Breast epithelium (tissue), 3 donors: ENCODE measurements at regions not wholly inside any gene's neighbourhood (a gene's known extent, or its start where the extent isn't known, plus 50 kb on each side); places are given as distances from the start of the nearest gene placed in this dataset.

Source experiments
- POLR2A ChIP-seq: fragments of 450-650 bp; IDR thresholded peaks from one replicate; pipeline ENCODE4 v1.6.1; 2016; ENCODE audit warnings: antibody characterized with exemption, mild to moderate bottlenecking, moderate library complexity
- TF ChIP-seq, protein P1 (sequence below), 3 donors: fragments of 450-650 bp; IDR thresholded peaks; one replicate each; pipeline ENCODE4 v1.5.1; 2016 to 2017; ENCODE audit warnings: antibody characterized with exemption in 3 of 3, mild to moderate bottlenecking in 3 of 3, moderate library complexity in 3 of 3

DNA sequence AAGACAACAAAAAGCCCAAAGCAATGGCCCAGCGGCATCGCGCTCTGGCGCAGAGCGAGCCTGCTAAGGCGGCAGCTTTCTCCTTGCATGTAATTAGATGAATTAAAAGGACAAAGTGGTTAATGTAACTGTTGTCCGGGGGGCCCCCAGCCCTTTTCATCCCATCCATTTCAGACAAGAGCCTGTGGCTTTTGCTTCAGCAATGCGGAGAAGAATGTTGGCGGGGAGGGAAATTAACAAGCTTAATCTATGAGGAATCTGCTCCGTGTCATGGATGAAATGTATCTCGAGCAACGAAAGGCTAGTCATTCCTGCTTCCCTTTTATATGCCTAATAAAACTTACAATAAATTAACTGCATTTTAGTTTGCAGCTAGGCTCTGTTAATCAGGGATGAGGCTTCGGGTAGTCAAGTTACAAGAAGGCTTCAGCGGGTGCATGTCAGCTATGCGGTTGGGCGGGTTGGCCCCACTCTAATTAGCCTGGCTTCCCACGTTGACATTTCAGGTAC lies 203.3 kb downstream of the BUB3 start:
- no peak for TF ChIP-seq POLR2A
- TF ChIP-seq, protein P1, sequence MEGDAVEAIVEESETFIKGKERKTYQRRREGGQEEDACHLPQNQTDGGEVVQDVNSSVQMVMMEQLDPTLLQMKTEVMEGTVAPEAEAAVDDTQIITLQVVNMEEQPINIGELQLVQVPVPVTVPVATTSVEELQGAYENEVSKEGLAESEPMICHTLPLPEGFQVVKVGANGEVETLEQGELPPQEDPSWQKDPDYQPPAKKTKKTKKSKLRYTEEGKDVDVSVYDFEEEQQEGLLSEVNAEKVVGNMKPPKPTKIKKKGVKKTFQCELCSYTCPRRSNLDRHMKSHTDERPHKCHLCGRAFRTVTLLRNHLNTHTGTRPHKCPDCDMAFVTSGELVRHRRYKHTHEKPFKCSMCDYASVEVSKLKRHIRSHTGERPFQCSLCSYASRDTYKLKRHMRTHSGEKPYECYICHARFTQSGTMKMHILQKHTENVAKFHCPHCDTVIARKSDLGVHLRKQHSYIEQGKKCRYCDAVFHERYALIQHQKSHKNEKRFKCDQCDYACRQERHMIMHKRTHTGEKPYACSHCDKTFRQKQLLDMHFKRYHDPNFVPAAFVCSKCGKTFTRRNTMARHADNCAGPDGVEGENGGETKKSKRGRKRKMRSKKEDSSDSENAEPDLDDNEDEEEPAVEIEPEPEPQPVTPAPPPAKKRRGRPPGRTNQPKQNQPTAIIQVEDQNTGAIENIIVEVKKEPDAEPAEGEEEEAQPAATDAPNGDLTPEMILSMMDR (IDR thresholded peaks at IDR 0.05): no peak
